Occipital lobe (tissue), 1 donor: ENCODE measurements at regions not wholly inside any gene's neighbourhood (a gene's known extent, or its start where the extent isn't known, plus 50 kb on each side); places are given as distances from the start of the nearest gene placed in this dataset.
"Not testable (repeated sequence)": the region's sequence is repeated elsewhere in the genome, so short reads cannot be mapped to it uniquely, and the experiment has no call there.

Source experiments
- DNase-seq: peaks from one replicate; lab custom pipeline; 2025; lab: John Stamatoyannopoulos, UW

DNA sequence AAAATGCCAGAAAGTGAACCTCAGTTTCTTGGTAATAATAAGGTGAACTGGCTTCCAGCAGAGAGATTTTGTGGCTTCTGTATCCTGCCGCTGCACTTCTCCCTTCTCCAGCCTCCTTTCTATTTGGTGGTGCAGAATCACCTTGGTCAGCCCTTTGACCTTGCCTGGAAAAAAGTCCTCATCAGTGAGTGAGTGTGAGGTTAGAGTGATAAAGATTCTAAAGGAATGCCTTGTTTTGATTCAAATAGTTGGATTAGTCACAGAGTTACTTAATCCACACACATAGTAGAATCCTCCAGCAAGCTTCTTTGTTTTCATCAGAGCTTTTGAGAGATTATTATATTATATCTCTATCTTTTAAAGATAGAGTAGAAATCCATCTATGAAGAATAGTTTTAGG is 140.9 kb downstream of the KCNRG start:
- no peak for DNase-seq

DNA sequence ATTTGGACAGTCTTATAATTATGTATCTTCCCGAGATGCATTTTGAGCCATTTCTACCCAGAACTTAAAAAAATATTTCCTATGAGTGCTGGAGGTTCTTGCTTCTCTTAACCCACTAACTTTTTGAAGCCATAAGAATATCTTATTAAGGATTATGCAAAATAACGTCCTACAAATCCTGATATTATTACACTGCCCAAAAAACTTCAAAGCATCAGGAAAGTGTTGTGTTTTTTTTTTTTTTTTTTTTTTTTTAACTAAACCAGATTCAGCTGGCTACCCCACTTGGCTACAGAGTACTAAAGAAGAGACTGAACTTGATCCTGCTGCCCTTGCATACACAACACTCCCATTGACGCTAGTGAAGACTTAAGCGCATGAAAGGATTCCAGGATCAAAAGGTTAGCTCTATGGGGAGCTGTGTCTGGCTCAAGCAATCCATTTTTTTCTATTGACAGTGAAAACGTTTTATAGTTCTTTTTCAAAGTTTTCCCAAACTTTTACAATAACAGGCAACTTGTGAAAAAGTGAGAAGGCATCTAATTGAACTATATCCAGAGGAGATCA is 141.4 kb downstream of the KCNRG start:
- DNase-seq: no peak

DNA sequence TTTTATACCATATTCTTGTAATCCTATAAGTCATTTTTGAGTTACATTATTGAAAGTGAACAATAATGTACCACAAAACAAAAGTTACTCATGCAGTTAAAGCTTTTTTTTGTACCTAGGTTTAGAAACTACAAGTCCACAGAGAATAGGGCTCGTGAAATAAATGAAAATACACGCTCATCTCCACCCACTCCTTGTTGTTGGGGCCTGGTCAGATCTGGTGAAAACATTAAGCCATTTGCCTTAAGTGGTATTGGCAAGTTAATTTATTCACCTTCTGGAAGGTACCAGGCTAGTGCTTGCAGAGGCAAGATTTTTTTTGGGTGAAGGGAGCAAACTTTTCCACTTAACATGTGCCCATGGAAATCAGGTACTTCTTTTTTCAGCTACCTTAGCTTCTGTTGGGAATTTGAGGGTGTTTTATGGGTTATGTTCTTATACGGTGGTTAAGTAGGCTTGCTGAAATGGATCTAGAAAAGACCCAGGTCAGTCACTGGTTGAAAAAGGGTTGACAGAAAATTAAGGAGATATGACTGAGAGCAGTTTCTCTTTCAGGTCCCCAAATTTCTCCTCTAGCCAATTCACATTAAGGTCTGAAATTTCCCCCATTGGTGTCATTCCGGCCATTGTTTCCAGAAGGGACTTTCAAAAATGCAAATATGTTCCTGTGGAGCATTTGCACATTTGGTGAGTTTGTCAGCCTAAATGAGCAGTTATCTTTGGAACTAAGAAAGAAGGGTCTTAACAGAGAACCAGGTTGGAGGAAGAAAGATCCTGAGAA is 143.3 kb downstream of the KCNRG start:
- no peak for DNase-seq

DNA sequence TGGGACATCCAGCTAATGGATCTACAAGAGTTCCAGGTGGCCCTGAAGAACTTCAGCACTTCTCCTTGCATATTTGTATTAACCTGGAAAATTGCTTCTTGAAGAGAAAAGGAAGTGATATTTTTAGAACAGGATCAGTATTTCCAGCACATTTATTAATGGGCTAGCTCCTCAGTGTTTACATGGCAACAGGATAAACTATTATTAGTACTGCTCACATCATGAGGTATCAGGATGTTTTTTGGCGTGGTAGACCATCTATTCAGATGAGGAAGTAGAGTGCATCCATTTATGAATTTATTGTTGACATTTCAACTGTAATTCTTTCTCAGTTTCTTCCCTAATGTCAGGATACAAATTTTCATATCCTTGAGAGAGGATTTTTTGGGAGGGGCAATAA is 144.4 kb downstream of the KCNRG start:
- DNase-seq: no peak

DNA sequence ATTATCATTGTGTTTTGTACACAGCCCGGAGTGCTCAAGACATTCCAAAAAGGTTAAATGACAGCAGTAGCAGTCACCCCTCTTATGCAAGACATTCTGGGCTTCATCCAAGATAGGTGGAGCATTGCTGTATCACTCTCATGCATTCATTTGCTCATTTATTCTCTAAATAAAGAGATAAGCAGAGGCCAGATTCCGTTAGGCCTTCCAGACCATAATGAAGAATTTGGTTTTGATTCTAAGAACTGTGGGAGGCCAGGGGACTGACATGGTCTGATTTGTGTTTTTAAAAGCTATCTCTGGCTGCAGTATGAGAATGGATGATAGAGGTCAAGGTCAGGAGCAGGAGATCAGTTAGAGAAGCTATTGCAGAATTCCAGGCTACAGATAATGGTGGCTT is 145.8 kb downstream of the KCNRG start:
- DNase-seq: no peak

DNA sequence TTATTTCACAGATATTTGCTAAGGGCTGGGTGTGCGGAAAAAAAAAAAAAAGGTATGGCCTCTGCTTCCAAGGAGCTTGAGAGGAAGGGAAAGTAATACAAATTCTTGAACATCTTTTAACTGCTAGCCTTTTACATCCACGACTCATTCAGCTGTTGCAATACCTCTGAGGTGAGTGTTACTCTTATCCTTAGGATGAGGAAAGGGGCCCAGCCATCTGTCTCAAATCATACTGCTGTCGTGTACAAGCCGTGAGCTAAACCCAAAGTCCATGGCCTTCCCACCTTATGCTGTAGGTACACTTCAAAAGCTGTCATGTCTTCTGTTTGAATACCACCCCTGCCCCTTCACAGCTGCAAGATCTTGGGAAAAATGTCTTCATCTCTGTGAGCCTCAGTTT is 146.8 kb downstream of the KCNRG start:
- no peak for DNase-seq

DNA sequence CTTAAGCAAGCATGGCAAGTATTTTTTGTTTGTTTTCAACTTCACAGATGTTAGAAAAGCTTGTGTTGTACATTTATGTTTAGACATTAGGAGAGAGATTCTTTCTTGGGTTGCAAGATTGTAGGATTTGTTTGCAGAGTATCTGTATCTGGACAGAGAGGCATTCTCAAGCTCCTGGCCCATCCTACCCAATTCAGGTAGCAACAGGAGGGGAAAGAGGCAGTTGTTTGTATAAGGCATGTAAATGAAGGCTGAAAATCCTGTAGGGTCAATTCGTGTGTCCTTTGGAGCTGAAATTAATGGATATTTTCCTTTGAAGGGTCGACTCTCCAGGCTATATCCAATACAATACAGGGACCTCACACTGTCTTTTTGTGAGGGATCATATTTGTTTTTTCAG is 147.3 kb downstream of the KCNRG start:
- no peak for DNase-seq

DNA sequence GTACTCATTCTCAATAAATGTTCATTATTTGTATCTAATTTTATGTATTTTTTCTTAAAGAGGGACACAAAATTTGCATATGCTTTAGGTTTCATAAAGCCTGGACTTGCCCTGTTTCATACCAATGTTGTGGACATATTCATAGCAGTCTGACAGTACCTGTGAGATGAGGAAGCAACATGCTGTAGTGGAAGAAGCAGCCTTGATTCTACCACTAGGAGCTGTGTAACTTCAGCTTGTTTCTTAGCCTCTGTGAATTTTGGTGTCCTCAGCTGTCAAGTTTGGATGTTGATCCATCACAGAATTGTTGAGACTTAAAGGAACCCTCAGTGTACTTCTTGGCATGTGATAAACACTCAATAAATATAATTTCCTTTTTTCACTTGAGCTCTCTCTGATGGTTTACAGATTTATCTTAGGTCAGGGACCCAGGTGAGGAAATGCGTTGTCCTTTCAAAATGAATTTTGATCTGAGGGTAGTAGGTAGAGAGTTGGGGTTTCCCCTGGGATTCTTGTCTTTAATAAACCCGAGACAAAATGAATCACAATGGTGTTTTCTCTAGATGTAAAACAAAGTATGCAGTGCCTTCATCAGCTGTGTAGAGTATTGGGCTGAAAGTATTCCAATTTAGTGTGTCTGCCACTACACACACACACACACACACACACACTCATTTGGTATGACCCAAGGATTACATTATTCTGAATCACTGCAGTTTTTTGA is 152.1 kb downstream of the KCNRG start:
- DNase-seq: no peak

DNA sequence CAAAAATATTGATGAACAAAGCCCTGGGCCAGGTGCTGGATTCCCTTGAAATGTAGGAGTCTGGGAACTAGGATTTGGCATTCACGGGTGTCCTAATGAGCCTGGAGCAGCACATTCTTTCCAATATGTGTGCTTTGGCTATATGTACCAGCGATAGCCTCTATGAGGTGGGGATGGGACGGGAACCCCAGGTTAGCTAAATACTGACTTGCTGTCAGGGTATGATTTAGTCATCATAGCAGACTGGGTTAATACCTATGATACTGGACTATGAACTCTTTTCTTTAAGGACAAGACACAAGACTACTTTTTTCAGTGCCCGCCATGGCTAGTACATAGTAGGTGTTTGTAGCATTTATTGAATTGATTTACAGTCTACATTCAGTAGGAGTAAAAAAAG is 152.7 kb downstream of the KCNRG start:
- DNase-seq: no peak

DNA sequence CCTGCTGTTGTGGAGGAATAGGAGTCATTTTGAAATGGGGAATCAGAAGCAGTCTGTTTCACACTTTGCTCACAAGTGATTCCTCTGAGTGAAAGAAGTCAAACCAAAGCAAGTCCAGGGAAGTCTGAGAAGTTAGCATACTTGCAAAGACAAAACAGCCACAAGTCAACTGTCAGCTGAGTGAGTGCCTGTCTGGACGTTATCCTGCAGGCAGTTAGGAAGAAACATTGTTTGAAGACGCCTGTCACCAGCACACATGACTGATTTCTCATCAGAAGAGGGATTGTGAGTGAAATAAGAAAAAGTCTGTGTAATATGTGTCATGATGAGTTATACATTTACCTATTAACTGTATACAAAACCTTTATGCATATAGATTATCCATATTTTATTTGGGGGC is 153.5 kb downstream of the KCNRG start:
- DNase-seq: no peak

DNA sequence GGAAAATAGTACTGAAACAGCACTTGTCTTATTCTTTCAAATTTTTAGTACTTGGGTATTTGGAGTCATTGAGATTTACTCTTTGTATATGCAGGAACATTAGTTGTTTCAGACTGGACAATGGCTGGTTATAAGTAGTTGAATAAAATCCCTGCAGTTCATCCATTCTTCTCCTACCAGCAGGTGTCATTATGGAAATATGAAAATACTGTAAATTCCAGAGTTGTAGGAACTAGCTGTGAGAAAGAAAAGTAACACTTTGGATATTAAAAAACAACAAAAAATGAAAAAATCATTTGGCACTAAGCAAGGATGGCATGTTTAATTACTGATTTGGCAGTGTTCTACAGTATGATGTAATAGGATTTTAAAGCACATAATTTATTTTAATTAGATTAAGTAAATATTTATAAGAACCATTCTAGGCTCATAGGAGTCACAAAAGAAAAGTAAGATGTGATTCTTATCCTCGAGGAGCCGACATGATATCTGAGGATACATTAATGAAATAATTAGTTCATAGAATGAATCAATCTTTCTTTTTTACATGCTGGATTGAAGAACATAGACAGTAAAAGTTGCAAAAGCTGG is 155.3 kb downstream of the KCNRG start:
- no peak for DNase-seq

DNA sequence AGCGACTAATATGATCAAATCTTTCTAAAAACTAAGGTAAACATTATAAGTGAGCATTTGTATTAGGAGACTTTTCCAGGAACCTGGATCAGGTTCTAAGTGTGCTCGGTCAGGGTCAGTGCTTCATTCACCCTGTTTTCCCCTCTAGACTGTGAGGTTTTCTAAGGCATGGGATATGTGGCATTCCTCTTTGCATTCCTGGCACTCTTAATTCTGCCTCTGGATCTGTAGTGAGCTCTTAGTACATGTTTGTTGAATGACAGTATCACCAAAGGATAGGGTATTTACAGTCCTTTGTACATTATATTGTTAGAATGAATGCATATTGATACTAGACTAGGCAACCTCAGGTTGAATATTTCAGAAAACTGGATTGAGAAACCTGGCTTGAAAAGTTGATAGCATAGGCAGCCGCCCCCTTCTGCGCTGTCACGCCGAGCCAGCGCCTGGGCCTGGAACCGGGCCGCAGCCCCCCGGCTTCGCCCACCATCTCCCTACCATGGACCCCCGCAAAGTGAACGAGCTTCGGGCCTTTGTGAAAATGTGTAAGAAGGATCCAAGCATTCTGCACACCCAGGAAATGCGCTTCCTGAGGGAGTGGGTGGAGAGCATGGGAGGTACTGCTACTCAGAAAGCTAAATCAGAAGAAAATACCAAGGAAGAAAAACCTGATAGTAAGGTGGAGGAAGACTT is 156.5 kb downstream of the KCNRG start:
- DNase-seq: no peak

DNA sequence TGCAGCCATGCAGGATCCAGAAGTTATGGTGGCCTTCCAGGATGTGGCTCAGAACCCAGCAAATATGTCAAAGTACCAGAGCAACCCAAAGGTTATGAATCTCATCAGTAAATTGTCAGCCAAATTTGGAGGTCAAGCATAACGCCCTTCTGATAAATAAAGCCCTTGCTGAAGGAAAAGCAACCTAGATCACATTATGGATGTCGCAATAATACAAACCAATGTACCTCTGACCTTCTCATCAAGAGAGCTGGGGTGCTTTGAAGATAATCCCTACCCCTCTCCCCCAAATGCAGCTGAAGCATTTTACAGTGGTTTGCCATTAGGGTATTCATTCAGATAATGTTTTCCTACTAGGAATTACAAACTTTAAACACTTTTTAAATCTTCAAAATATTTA is 157.8 kb downstream of the KCNRG start:
- DNase-seq: not testable (repeated sequence)

DNA sequence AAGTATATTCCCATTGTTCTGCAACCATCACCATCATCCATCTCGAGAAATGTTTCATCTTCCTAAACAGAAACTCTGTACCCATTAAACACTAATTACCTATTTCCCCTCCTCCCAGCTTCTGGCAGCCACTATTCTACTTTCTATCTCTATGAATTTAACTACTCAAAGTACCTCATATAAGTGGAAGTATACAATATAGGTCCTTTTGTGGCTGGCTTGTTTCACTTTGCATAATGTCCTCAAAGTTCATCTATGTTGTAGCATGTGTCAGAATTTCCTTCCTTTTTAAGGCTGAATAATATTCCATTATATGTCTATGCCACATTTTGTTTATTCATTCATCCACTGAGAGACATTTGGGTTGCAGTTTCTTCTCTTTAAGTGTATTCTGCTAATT is 159.4 kb downstream of the KCNRG start:
- no peak for DNase-seq

DNA sequence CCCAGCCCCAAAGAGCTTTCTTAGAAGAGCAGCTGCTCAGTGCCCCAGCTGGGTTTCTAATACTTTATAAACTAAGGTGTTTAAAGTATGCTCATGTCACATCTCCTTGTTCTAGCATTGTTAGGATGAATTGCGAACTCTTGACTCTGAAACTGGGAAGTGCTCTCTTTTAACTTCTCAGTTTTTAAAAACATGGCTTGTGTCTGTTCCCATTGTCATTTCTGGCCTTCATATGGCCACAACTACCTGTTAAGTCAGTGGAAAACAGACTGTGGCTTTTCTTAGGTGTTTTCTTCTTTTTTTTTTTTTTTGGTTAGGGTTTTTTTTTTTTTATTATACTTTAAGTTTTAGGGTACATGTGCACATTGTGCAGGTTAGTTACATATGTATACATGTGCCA is 164.7 kb downstream of the KCNRG start:
- no peak for DNase-seq

DNA sequence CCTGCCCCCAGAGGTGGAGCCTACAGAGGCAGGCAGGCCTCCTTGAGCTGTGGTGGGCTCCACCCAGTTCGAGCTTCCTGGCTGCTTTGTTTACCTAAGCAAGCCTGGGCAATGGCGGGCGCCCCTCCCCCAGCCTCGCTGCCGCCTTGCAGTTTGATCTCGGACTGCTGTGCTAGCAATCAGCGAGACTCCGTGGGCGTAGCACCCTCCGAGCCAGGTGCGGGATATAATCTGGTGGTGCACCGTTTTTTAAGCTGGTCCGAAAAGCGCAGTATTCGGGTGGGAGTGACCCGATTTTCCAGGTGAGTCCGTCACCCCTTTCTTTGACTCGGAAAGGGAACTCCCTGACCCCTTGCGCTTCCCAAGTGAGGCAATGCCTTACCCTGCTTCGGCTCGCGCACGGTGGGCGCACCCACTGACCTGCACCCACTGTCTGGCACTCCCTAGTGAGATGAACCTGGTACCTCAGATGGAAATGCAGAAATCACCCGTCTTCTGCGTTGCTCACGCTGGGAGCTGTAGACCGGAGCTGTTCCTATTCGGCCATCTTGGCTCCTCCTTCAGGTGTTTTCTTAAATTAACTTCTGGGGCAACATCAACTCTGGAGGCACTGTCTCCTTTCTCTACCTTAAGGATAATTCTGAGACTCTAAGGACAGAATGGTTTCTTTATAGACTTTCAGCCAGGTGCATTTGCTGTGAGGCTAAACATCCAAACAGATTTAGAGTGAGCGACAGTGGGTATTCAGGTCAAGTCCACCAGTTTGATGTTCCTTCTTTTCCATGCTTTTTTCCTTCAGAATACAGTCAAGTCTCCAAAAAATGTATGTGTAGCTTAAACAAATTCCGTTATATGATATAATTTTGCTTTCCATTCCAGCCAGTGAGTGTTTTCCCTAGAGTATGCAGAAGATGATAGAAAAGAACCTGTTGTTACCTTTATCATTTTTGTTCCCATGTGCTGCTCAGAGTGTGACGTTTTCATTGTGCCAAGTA is 170.8 kb downstream of the KCNRG start:
- not testable (repeated sequence) for DNase-seq

DNA sequence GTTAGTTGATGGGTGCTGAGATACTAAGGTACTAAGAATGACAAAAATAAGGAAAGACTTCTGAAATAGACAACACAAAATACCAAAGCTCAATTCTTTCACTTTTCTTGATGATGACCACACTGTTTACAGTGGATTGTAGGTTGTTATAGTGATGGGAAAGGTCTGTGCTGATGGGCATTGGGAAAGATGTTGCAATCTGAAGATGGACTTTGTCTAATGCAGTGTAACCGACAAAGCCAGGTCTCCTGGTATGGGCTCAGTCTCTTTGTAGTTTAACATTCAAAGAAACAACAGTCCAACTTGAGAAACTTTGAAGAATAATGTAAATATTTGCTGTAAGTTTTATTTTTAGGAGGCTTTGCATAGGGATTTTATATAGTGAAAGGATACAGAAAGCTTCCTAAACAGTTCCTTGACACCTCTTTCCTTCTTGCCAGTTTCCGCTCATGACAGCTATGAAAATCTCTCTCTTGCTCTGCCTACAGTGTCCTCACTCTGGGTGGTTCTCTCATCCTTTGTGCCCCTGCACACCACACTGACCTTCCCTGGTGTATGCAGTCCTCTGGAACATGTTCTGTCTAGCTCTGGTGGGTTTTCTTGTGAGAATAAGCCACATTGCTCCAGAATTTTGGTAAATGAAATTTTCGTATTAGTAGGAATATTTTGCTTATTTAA is 172.2 kb downstream of the KCNRG start:
- DNase-seq: no peak

DNA sequence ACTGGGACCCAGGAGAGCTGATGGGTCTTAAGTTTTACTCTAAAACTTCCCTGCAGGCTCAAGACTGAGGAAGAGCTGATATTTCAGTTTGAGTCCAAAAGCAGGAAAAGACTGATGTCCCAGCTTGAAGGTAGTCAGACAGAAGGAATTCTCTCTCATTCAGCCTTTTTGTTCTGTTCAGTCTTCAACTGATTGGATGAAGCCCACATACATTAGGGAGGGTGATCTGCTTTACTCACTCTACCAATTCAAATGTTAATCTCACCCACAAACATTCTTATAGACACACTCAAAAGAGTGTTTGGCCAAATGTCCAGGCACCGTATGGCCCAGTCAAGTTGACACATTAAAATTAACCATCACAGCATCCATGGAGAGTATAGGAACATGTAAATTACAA is 173.5 kb downstream of the KCNRG start:
- no peak for DNase-seq

DNA sequence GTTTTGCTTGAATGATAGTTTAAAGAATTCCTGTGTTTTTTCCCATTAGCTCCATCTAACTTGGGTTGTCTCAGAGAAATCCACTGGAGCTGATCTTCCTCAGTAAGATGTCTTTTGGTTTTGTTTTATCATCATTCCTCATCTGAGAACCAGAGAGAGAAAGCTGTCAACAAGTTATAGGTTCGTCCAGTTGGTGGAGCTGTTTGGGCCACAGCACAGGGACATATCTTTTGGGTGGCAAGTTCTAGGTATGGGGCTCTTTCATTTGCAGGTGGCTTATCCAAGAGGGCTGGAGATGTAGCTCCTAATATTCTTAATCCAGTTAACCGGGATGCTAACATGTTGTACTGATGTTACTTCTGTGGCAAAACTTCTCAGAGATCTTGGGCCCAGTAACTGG is 174.2 kb downstream of the KCNRG start:
- DNase-seq: no peak

DNA sequence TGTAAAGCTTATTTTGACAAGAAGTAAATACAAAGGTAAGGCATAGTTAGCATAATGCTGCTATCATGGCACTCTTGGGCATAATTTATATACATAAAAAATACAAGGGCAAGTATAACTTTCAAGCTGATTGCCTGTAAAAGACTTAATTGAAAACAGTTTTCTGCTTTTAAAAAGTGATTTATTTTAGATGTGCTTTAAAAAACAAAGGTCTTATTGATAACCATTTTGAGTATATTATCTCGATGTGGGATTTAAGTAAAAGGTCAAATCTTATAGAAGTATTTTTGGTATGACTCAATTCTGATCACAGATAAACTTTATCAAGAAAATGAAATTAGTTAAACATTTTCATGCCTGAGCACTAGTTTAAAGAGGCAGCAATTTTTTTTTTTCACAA is 175.8 kb downstream of the KCNRG start:
- DNase-seq: no peak
